Trophoblast cell (in vitro differentiated cells and primary cell): ENCODE measurements at regions not wholly inside any gene's neighbourhood (a gene's known extent, or its start where the extent isn't known, plus 50 kb on each side); places are given as distances from the start of the nearest gene placed in this dataset.
"Not testable (repeated sequence)": the region's sequence is repeated elsewhere in the genome, so short reads cannot be mapped to it uniquely, and the experiment has no call there.

ENCODE experiments used
- DNase-seq, 2 donors: peaks; one replicate each; pipeline ENCODE4 v3.0.0-alpha.2; 2016
- H2AFZ ChIP-seq: 2 replicates; pipeline ENCODE4 v1.6.1; 2013; ENCODE audit warnings: low read length, moderate library complexity, mild to moderate bottlenecking; ENCODE audit not compliant: insufficient read depth, poor library complexity
- H2AK5ac ChIP-seq: 2 replicates; pipeline ENCODE4 v1.6.1; 2013; ENCODE audit warnings: mild to moderate bottlenecking, low read length
- H2BK120ac ChIP-seq: 2 replicates; pipeline ENCODE4 v1.6.1; 2013; ENCODE audit warnings: low read length, mild to moderate bottlenecking, moderate library complexity; ENCODE audit not compliant: insufficient read depth, poor library complexity
- H2BK12ac ChIP-seq: 2 replicates; pipeline ENCODE4 v1.6.1; 2013; ENCODE audit warnings: mild to moderate bottlenecking, low read length, moderate library complexity
- H2BK5ac ChIP-seq: 2 replicates; pipeline ENCODE4 v1.6.1; 2013; ENCODE audit warnings: low read length, low read depth, moderate library complexity, mild to moderate bottlenecking; ENCODE audit not compliant: poor library complexity
- H3K14ac ChIP-seq: 2 replicates; pipeline ENCODE4 v1.6.1; 2013; ENCODE audit warnings: mild to moderate bottlenecking, low read length
- H3K18ac ChIP-seq: 2 replicates; pipeline ENCODE4 v1.6.1; 2013; ENCODE audit warnings: mild to moderate bottlenecking, low read length
- H3K23ac ChIP-seq: 2 replicates; pipeline ENCODE4 v1.6.1; 2013; ENCODE audit warnings: low read length
- H3K27ac ChIP-seq: 2 replicates; pipeline ENCODE4 v1.5.1; 2013; ENCODE audit warnings: low read depth, mild to moderate bottlenecking, inconsistent platforms, low read length, moderate library complexity
- H3K27me3 ChIP-seq: 2 replicates; pipeline ENCODE4 v1.6.1; 2013; ENCODE audit warnings: inconsistent platforms, mild to moderate bottlenecking, low read length, moderate library complexity; ENCODE audit not compliant: insufficient read depth
- H3K36me3 ChIP-seq, 2 experiments: 1 replicate in 1 of 2; 2 replicates in 1 of 2; pipeline ENCODE4 v1.6.1; 2013; ENCODE audit warnings: low read length in 2 of 2, mild to moderate bottlenecking in 2 of 2, moderate library complexity in 1 of 2; ENCODE audit not compliant: insufficient read depth in 2 of 2, control insufficient read depth in 1 of 2
- H3K4ac ChIP-seq: 2 replicates; pipeline ENCODE4 v1.6.1; 2013; ENCODE audit warnings: low read depth, mild to moderate bottlenecking, low read length, moderate library complexity
- H3K4me1 ChIP-seq, 2 experiments: 1 replicate in 1 of 2; 2 replicates in 1 of 2; pipeline ENCODE4 v1.6.1; 2013; ENCODE audit warnings: low read length in 2 of 2, mild to moderate bottlenecking in 2 of 2, moderate library complexity in 1 of 2; ENCODE audit not compliant: insufficient read depth in 2 of 2, control insufficient read depth in 1 of 2
- H3K4me2 ChIP-seq: 2 replicates; pipeline ENCODE4 v1.6.1; 2013; ENCODE audit warnings: inconsistent platforms, mild to moderate bottlenecking, low read length, moderate library complexity
- H3K4me3 ChIP-seq: 2 replicates; pipeline ENCODE4 v1.5.1; 2013; ENCODE audit warnings: mild to moderate bottlenecking, low read depth, low read length, inconsistent platforms
- H3K79me1 ChIP-seq: one replicate; pipeline ENCODE4 v1.6.1; 2013; ENCODE audit warnings: low read length
- H3K79me2 ChIP-seq: 2 replicates; pipeline ENCODE4 v1.6.1; 2013; ENCODE audit warnings: low read length, mild to moderate bottlenecking; ENCODE audit not compliant: control insufficient read depth, insufficient read depth, poor library complexity
- H3K9ac ChIP-seq: 2 replicates; pipeline ENCODE4 v1.6.1; 2013; ENCODE audit warnings: mild to moderate bottlenecking, low read length
- H3K9me3 ChIP-seq: 2 replicates; pipeline ENCODE4 v1.6.1; 2013; ENCODE audit warnings: low read depth, mild to moderate bottlenecking, control low read depth, inconsistent platforms, low read length; ENCODE audit not compliant: insufficient read depth
- H4K12ac ChIP-seq: 2 replicates; pipeline ENCODE4 v1.6.1; 2013; ENCODE audit warnings: low read depth, mild to moderate bottlenecking, low read length, moderate library complexity
- H4K8ac ChIP-seq: 2 replicates; pipeline ENCODE4 v1.6.1; 2013; ENCODE audit warnings: low read depth, mild to moderate bottlenecking, low read length, moderate library complexity
- H4K91ac ChIP-seq: one replicate; pipeline ENCODE4 v1.6.1; 2013; ENCODE audit warnings: low read depth, mild to moderate bottlenecking, low read length, moderate library complexity
- WGBS: extraction: QIAGEN DNeasy Blood & Tissue Kit; methylation state at CpG from one replicate; pipeline ENCODE4 v1.1.7; 2013; ENCODE audit warnings: missing lambda C conversion rate; ENCODE audit not compliant: insufficient read length, insufficient coverage; ENCODE audit errors: extremely low coverage; 5-methylcytosine and 5-hydroxymethylcytosine counted together

DNA sequence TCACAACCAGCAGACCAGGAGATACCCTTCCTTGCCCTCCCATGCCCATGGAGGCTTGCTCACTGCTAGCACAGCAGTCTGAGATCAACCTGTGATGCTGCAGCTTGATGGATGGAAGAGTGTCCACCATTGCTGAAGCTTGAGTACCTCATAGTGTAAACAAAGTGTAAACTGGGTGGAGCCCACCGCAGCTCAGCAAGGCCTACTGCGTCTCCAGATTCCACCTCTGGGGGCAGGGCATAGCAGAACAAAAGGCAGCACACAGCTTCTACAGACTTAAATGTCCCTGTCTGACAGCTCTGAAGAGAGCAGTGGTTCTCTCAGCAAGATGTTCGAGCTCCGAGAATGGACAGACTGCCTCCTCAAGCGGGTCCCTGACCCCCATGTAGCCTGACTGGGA lies 608.8 kb downstream of the CETN3 start:
- not testable (repeated sequence) for H3K9me3 ChIP-seq, H3K27me3 ChIP-seq, H4K8ac ChIP-seq, DNase-seq, H3K79me1 ChIP-seq, H2BK5ac ChIP-seq, H3K4me3 ChIP-seq, H3K4me2 ChIP-seq, H3K79me2 ChIP-seq, H3K4me1 ChIP-seq, H3K9ac ChIP-seq, H3K18ac ChIP-seq, H3K4ac ChIP-seq, H3K23ac ChIP-seq, H3K14ac ChIP-seq, H3K36me3 ChIP-seq, H3K27ac ChIP-seq, H2AK5ac ChIP-seq, H2AFZ ChIP-seq, H4K91ac ChIP-seq, H4K12ac ChIP-seq, H2BK12ac ChIP-seq, H2BK120ac ChIP-seq
- no CpG with 5 or more reads among the region's 5 CpGs for WGBS

- not testable (repeated sequence) for H2AK5ac ChIP-seq, DNase-seq, H3K79me1 ChIP-seq, H2BK5ac ChIP-seq, H3K4ac ChIP-seq, H2BK12ac ChIP-seq, H2BK120ac ChIP-seq, H3K4me1 ChIP-seq, H4K91ac ChIP-seq, H3K9ac ChIP-seq, H4K8ac ChIP-seq, H3K79me2 ChIP-seq, H3K4me2 ChIP-seq, H4K12ac ChIP-seq, H3K4me3 ChIP-seq, H3K14ac ChIP-seq, H3K23ac ChIP-seq, H3K27me3 ChIP-seq, H3K36me3 ChIP-seq, H3K9me3 ChIP-seq, H2AFZ ChIP-seq, H3K27ac ChIP-seq, H3K18ac ChIP-seq
- WGBS: no CpG with 5 or more reads among the region's 6 CpGs
These were observed 615.1 kb downstream of the CETN3 start for GRCh38 chr5:89794504-89794903.

DNA sequence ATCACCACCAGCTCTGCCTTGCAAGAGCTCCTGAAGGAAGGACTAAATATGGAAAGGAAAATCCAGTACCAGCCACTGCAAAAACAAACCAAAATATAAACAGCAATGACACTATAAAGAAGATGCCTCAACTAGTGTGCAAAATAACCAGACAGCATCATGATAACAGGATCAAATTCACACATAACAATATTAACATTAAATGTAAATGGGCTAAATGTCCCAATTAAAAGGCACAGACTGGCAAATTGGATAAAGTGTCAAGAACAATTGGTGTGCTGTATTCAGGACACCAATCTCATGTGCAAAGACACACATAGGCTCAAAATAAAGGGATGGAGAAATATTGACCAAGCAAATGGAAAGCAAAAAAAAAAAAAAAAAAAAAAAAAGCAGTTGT lies 629.8 kb downstream of the CETN3 start:
- not testable (repeated sequence) for H3K4me2 ChIP-seq

GRCh38 chr5:89777758-89778157 lies 631.8 kb downstream of the CETN3 start:
- H2AFZ ChIP-seq: no peak overlapping the region

More for the DNA sequence above, 629.8 kb downstream of the CETN3 start:
- not testable (repeated sequence) for H3K27ac ChIP-seq, H3K4ac ChIP-seq, H4K91ac ChIP-seq, DNase-seq, H3K4me1 ChIP-seq, H2BK12ac ChIP-seq, H3K79me1 ChIP-seq, H3K23ac ChIP-seq, H3K36me3 ChIP-seq, H2BK5ac ChIP-seq, H2AK5ac ChIP-seq, H3K4me3 ChIP-seq, H3K27me3 ChIP-seq, H3K14ac ChIP-seq, H3K9ac ChIP-seq, H2AFZ ChIP-seq, H4K8ac ChIP-seq, H4K12ac ChIP-seq, H3K9me3 ChIP-seq, H3K79me2 ChIP-seq, H2BK120ac ChIP-seq, H3K18ac ChIP-seq

More at GRCh38 chr5:89777758-89778157, 631.8 kb downstream of the CETN3 start:
- no peak for DNase-seq
- no CpG with 5 or more reads among the region's 13 CpGs for WGBS
- no peak overlapping the region for H3K4me2 ChIP-seq
- no peak overlapping the region for H3K9ac ChIP-seq
- H3K14ac ChIP-seq: no peak overlapping the region
- H3K27ac ChIP-seq: no peak overlapping the region
- H2AK5ac ChIP-seq: no peak overlapping the region
- no peak overlapping the region for H4K12ac ChIP-seq
- H4K91ac ChIP-seq: no peak overlapping the region
- H3K36me3 ChIP-seq: no peaks in the 10 kb centered on the region
- no peak overlapping the region for H2BK5ac ChIP-seq
- H3K27me3 ChIP-seq: no peaks in the 10 kb centered on the region
- no peaks in the 10 kb centered on the region for H3K79me2 ChIP-seq
- no peak overlapping the region for H2BK12ac ChIP-seq
- no peak overlapping the region for H3K4ac ChIP-seq
- H3K9me3 ChIP-seq: peaks cover 7% of the 10 kb centered on the region
- no peak overlapping the region for H3K23ac ChIP-seq
- H3K79me1 ChIP-seq: no peaks in the 10 kb centered on the region
- H4K8ac ChIP-seq: no peak overlapping the region
- no peaks in the 10 kb centered on the region for H3K4me1 ChIP-seq
- H3K4me3 ChIP-seq: no peak overlapping the region
- H3K18ac ChIP-seq: no peak overlapping the region
- H2BK120ac ChIP-seq: no peak overlapping the region
